GM12874 (cell line): ENCODE measurements at regions not wholly inside any gene's neighbourhood (a gene's known extent, or its start where the extent isn't known, plus 50 kb on each side); places are given as distances from the start of the nearest gene placed in this dataset.

Experiments
- CTCF ChIP-seq: IDR thresholded peaks from 2 replicates; pipeline ENCODE4 v1.5.1; 2011; ENCODE audit warnings: low read depth, mild to moderate bottlenecking, control low read depth, low read length, moderate library complexity; ENCODE audit not compliant: insufficient read depth

DNA sequence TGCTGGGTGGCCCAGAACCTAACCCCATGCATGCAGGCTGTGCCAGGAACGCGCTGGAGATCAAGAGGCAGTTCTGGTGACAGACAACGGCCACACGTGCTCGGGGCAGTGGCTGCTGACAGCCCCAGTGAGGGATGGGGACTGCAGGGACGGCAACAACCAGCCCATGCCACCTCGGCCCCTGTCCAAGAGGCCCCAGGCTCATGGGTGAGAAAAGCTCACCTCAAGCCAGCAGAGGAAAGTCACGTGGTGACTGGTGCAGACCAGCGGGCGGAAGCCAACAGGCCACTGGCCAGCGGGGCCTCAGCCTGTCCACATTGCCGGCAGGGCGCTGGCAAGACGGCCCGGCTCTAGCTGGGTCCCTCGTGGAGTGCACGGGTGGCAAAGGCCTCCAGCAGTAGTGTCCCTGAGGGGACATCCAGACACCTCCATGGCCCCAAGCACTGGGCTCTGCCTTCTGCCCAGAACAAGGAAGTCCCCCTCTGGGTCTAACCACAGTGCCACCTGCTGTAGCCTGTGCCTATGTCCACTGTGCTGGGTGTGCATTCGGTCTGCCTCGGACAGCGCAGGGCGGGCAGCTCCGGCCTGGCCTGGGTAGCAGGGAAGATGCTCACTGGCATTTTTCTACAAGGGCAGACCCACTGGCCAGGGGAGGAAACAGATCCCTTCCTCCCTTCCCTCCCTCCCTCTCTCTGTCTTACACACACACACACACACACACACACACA is 134.1 kb downstream of the NCOR2 start:
- no peak for TF ChIP-seq CTCF

DNA sequence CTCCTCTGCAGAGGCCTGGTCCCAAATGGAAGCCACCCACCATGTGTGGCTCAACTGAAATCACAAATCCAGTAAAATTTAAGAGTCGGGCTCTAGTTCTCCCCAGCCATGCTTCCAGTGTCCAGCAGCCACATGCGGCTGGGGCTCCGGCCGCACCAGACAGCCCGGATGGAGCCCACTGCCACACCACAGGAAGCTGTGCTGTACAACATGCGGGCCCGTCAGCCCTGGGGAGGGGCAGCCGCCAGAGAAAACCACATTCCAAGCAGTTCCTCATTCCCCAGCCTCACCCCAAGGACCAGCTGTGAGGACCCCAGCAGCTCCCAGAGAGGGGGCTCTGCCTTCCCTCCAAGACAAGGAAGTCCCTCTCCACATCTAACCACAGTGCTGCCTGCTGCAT is 135.0 kb downstream of the NCOR2 start:
- TF ChIP-seq CTCF = no peak

DNA sequence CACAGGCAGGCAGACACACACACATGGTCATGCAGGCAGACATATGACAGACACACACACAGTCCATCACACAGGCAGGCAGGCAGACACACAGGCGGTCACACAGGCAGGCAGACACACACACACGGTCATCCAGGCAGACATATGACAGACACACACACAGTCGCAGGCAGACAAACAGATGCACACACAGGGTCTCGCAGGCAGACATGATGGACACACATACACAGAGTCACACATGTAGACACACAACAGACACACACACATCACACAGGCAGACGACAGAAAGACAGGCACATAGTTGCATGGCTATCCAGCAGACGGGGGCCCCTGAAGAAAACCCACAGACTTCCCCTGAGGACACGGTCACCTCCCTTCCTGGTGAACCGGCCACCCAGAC is 135.4 kb downstream of the NCOR2 start:
- TF ChIP-seq CTCF = no peak

- TF ChIP-seq CTCF = no peak
Measured at GRCh38 chr12:124430491-124430890, 135.6 kb downstream of the RFLNA start.

- TF ChIP-seq CTCF = no peak
Measured at GRCh38 chr12:124429535-124429934, 134.6 kb downstream of the RFLNA start.

GRCh38 chr12:124428792-124429281 is 133.9 kb downstream of the RFLNA start:
- no peak for TF ChIP-seq CTCF

- TF ChIP-seq CTCF = no peak
Measured at GRCh38 chr12:124428136-124428791, 133.4 kb downstream of the RFLNA start.
